C4-2B (cell line): ENCODE measurements at regions not wholly inside any gene's neighbourhood (a gene's known extent, or its start where the extent isn't known, plus 50 kb on each side); places are given as distances from the start of the nearest gene placed in this dataset.

ENCODE experiments used
- H3K27ac ChIP-seq: fragments of 450-650 bp; 2 replicates; pipeline ENCODE4 v1.5.1; 2017
- CTCF ChIP-seq: fragments of 450-650 bp; conservative IDR thresholded peaks from 2 replicates; pipeline ENCODE4 v1.5.1; 2017; ENCODE audit warnings: mild to moderate bottlenecking
- ZFX ChIP-seq: fragments of 450-650 bp; IDR thresholded peaks from 2 replicates; pipeline ENCODE4 v1.6.1; 2017

GRCh38 chr16:65786916-65787315 is 579.6 kb upstream of the CDH5 start:
- TF ChIP-seq ZFX = no peak
- TF ChIP-seq CTCF = no peak
- H3K27ac ChIP-seq = no peak overlapping the region

- no peak overlapping the region for H3K27ac ChIP-seq
- TF ChIP-seq ZFX (no peak), CTCF (no peak)
Observed at GRCh38 chr16:65783709-65784474, 582.6 kb upstream of the CDH5 start.

- H3K27ac ChIP-seq = no peak overlapping the region
Observed at GRCh38 chr16:65782611-65783600, 583.6 kb upstream of the CDH5 start.

GRCh38 chr16:65781855-65782254 is 584.6 kb upstream of the CDH5 start:
- TF ChIP-seq CTCF = no peak
- TF ChIP-seq ZFX = no peak
- no peak overlapping the region for H3K27ac ChIP-seq

More at GRCh38 chr16:65782611-65783600, 583.6 kb upstream of the CDH5 start:
- TF ChIP-seq ZFX (no peak), CTCF (no peak)

- TF ChIP-seq CTCF = no peak
- no peak for TF ChIP-seq ZFX
- no peak overlapping the region for H3K27ac ChIP-seq
Observed at GRCh38 chr16:65781363-65781762, 585.1 kb upstream of the CDH5 start.

- no peak overlapping the region for H3K27ac ChIP-seq
- TF ChIP-seq ZFX (no peak), CTCF (no peak)
Observed at GRCh38 chr16:65779201-65779600, 587.3 kb upstream of the CDH5 start.
